Astrocyte of the spinal cord (primary cell): ENCODE measurements at regions not wholly inside any gene's neighbourhood (a gene's known extent, or its start where the extent isn't known, plus 50 kb on each side); places are given as distances from the start of the nearest gene placed in this dataset.

Experiments used
- DNase-seq: peaks from one replicate; pipeline ENCODE4 v3.0.0; 2011; ENCODE audit warnings: low read depth, low spot score
- H3K4me3 ChIP-seq: 2 replicates; pipeline ENCODE4 v1.5.1; 2011; ENCODE audit warnings: low read depth, mild to moderate bottlenecking, low read length, moderate library complexity
- in situ Hi-C: cut with HindIII; loops from 2 replicates; pipeline ENCODE4 v1.10.0; 2017; ENCODE audit warnings: low sequenced_read_pairs
- TF ChIP-seq, protein P1 (sequence below): IDR thresholded peaks from 2 replicates; pipeline ENCODE4 v1.5.1; 2012; ENCODE audit warnings: low read depth, mild to moderate bottlenecking, low read length, inconsistent platforms

DNA sequence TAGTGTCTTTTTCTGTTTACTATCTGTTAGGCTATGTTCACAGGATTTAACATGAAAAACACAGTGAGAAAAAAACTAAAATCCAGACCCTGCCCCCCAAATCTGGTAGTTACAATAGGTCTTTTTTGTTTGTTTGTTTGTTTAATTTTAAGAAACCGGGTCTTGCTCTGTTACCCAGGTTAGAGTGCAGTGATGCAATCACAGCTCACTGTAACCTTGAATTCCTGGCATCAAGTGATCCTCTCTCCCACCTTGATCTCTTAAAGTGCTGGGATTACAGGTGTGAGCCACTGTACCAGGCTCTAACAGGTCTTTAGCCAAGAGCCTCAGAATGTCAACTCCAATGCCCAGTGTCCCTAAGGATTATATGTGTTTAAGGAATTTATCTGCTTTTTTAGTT, 88.0 kb upstream of the GOLIM4 start:
- in situ Hi-C loops, result no loop called here
- TF ChIP-seq, protein P1, sequence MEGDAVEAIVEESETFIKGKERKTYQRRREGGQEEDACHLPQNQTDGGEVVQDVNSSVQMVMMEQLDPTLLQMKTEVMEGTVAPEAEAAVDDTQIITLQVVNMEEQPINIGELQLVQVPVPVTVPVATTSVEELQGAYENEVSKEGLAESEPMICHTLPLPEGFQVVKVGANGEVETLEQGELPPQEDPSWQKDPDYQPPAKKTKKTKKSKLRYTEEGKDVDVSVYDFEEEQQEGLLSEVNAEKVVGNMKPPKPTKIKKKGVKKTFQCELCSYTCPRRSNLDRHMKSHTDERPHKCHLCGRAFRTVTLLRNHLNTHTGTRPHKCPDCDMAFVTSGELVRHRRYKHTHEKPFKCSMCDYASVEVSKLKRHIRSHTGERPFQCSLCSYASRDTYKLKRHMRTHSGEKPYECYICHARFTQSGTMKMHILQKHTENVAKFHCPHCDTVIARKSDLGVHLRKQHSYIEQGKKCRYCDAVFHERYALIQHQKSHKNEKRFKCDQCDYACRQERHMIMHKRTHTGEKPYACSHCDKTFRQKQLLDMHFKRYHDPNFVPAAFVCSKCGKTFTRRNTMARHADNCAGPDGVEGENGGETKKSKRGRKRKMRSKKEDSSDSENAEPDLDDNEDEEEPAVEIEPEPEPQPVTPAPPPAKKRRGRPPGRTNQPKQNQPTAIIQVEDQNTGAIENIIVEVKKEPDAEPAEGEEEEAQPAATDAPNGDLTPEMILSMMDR, result no peak

DNA sequence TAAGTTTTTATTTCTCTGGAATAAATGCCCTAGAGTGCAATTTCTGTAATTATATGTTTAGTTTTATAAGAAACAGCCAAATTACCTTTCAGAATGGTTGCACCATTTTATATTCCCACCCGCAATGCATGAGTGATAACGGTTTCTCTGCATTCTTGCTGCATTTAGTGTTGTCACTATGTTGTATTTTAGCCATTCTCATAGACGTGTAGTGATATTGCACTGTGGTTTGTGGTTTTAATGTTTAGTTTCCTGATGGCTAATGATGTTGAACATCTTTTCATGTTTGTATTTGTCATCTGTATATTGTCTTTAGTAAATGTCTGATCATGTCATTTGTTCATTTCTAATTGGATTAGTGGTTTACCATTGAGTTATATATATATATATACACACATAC, 73.0 kb upstream of the GOLIM4 start:
- TF ChIP-seq, protein P1, result no peak
- in situ Hi-C loops, result no loop called here
- H3K4me3 ChIP-seq, result no peak overlapping the region

More for the DNA sequence above, 88.0 kb upstream of the GOLIM4 start:
- DNase-seq, result no peak
- H3K4me3 ChIP-seq, result no peak overlapping the region

DNA sequence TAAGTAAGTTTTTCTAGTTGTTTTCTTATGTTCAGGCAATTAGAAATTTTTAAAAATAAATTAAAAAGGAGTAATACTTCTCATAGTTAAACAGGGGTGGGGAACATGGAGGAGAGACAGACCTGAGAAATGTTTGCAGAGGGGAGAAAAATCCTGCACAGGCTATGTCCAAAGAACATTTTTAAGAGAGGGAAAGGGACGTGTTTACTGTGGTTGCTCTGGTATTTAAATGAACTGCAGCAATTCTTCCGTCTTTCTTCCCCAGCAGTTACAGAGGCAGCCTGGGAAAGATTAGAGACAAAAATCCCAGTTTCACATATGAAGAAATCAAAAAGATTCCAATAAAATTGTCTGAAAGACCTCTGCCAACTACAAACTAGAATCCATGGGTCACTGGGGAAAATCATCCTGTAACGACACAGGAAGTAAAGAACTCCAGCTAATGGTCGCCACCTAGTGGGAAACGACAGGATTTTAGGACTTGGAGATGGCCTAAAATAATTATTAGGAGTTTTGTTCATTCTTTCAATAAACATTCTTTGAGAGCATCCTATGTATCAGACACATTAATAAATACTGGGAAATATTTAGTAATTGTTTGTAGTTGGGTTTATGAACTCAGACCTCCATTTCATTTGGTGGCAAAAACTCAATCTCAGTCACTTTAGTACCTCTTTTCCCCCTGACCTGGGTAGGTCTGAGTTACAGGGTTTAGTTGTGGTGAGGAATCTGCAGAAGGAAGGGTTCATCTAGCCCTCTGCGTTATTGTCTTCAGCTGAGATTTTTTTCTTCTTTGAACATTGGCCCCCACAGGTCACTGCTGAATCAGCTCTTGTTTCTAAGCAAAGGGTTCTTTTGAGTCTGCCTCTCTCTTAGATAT, 69.9 kb upstream of the GOLIM4 start:
- peak; percentile 75 for DNase-seq
- in situ Hi-C loops, result no loop called here
- TF ChIP-seq, protein P1, result peak; percentile 66
- H3K4me3 ChIP-seq, result no peak overlapping the region

More for the DNA sequence above, 73.0 kb upstream of the GOLIM4 start:
- DNase-seq, result no peak

DNA sequence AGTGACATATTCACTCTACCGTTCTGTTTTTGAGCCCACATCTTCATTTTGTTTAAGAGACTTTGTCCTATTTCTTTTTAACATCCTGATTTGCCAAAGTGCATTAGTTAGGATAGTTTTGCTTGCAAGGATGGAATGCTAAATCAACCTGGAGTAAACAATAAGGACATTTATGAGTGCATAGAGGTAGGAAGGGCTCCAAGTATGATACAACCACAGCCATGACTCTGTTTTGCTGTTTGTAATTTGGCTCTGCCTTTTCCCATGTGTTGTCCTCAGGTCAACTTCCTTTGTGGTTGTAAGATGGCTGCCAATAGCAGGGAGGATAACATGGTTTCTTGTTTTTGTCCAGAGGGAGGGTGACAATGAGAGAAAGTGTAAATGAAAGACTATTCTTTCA, 66.4 kb upstream of the GOLIM4 start:
- in situ Hi-C loops, result no loop called here
- H3K4me3 ChIP-seq, result no peak overlapping the region
- TF ChIP-seq, protein P1, result no peak
- peak; percentile 36 for DNase-seq

DNA sequence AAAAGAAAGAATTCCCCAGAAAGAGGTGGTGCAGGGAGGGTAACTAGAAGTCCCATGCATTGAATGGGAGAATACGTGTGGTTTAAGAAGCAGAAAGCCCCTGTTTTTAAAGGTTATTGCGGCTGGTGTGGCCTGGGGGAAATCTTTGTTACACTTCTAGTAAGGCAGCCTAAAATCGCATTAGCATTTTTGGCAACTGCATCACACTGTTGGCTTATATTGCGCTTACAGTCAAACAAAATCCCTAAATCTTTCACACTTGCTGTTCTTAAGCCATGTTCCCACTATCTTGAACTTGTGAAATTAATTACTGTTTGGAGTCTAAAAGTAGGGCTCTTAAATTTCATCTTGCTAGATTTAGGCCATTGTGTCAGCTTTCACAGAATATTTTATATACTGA, 66.0 kb upstream of the GOLIM4 start:
- TF ChIP-seq, protein P1, result no peak

DNA sequence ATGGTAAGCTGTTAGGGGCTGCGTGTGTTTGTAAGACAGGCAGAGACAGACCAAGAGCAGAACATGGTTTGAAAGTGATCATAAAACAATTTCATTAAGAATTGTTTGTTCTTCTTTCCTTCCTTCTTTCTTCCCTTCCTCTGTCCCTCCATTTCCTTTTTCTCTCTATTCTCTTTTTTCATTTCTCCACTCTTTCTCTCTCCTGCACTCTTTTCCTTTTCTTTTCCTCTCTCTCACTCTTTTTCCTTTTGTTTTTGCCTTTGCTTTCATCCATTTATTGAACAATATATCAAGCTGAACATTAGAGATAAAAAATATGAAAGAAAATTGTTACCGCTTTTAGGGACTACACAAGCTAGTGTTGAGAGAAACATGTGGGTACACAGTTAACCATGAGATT, 62.2 kb upstream of the GOLIM4 start:
- no peak overlapping the region for H3K4me3 ChIP-seq
- TF ChIP-seq, protein P1, result no peak
- in situ Hi-C loops, result no loop called here
- no peak for DNase-seq

More for the DNA sequence above, 66.0 kb upstream of the GOLIM4 start:
- no peak overlapping the region for H3K4me3 ChIP-seq
- in situ Hi-C loops, result no loop called here
- DNase-seq, result no peak
